GF-D8 (cell line): ENCODE measurements at regions not wholly inside any gene's neighbourhood (a gene's known extent, or its start where the extent isn't known, plus 50 kb on each side); places are given as distances from the start of the nearest gene placed in this dataset.

Source experiments
- DNase-seq: peaks from one replicate; lab custom pipeline; 2025; lab: John Stamatoyannopoulos, UW

GRCh38 chr6:113616701-113617274 is 240.4 kb upstream of the MARCKS start:
- DNase-seq, result no peak

- no peak for DNase-seq
Observed at GRCh38 chr6:113619077-113619476, 238.1 kb upstream of the MARCKS start.

GRCh38 chr6:113620386-113620785 is 236.8 kb upstream of the MARCKS start:
- DNase-seq, result no peak

- DNase-seq, result no peak
Observed at GRCh38 chr6:113622254-113622653, 234.9 kb upstream of the MARCKS start.

DNA sequence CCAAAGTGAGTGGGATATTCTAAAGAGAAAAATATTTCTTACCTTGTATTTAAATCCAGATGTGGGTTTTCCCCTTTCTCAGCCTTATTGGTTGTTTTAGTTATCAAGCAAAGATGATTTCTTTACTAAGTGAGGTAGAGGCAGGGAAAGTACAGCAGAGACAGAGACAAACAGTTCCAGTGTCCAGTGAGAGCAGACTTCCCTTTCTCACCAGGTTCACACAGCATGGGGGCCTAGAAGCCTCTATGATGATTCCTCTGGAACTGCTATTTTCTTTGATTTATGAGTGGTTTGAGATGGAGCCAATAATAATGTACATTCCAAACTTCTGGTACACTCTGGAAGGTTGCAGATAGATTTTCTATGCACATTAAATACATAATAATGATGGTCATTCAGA is 234.0 kb upstream of the MARCKS start:
- no peak for DNase-seq

GRCh38 chr6:113625850-113626249 is 231.3 kb upstream of the MARCKS start:
- DNase-seq, result no peak

DNA sequence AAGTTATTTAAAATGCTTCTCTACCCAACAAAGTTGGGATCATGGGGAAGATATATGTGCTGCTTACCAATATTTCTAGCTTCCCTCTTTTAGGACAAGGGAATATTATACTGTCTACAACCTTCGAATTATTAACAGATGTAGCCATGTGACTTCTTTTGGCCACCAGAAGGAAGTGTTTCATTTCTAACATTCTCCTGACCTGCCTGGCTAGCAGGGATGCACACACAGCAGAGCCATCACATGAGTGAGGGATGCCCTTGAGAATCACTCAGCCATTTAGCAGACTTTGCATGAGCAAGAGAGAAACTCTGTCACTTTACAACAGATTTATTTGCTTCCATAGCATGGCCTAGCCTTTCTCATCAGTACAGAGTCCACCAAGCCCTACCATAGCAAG is 230.7 kb upstream of the MARCKS start:
- no peak for DNase-seq

- no peak for DNase-seq
Observed at GRCh38 chr6:113627480-113627879, 229.7 kb upstream of the MARCKS start.

DNA sequence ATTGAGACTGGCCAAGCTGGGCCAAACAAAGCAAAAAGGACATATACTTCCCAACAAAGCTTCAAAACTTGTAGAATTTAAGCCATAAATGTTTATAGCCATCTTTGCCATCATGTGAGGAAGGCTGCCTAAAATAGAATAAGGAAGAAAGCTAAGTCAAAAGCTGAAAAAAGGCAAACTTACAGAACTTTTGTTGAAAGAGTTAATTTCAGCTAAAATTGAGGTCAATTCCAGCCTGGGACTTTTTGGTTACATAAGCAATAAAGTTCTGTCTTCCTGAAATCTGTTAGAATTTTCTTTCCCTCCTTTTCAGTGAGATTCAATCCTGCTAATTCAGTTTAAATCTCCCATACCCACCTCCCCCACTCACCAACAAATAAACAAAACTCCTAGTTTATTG is 227.9 kb upstream of the MARCKS start:
- no peak for DNase-seq

DNA sequence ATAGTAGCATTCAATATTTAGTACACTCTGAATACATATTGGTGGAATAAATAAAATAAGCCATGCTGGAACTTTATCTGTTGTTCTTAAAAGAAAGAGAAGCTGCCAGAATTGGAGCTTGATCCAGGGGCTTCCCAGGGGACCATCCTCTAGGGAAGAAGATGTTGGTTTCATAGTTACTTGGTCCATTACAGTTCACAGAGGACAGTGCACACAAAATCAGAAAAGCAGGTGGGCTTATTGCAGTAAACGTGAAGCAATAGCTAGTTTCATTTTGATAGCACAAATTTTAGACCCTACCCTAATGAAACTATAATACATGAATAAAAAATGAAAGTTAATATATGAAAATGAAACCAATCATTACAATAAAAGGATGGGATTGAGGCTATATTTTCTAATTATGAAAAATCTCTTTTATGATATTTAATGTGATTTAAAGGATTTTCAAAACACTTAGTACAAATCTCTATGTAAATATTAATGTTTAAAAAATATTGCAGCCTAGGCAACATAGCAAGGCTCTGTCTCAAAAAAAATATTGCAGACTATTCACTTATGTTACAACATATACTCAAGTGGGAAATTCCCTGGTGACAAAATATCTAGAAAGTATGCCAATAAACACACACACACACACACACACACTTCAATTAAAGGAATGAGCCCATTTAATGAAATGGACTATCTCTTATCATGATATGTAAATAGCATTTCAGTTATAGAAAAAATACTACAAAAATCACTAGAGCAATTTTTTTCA is 227.0 kb upstream of the MARCKS start:
- no peak for DNase-seq

- DNase-seq, result no peak
Observed at GRCh38 chr6:113630738-113631535, 226.2 kb upstream of the MARCKS start.

DNA sequence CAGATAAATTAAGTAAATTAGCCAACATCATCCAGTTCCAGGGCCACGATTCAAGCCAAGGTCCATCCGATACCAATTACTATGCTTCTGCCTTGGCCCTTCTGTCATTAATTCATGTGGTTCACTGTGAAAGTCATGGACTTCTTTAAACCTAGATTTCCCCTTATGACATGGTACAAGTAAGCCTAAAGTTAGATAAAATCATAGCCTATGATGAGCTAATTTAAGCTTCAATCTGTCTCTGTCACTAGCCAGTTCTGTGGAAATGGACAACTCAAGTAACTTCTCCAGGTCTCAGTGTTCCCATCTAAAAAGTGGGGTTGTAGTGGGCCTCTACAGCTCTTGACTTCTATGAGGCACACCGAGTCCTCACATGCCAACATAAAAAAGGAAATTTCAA is 225.5 kb upstream of the MARCKS start:
- DNase-seq, result no peak

GRCh38 chr6:113632220-113632864 is 224.8 kb upstream of the MARCKS start:
- DNase-seq, result no peak

DNA sequence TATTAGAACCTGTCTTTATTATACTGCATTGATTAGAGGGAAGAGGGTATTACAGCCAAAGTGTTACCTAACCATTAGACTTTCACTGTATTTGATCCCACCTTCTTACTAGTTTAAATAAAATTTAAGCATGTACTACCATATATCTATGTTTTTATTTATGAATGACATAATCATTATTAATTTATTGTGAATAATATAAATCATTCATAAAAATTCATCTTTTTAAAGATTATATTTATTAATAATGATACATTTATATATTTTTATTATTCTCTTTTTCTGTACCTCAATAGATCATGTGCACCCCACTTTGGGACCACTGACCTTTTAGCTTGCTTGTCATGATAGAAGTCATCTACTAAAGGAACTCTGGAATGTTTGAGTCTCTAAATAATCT is 223.5 kb upstream of the MARCKS start:
- DNase-seq, result no peak

DNA sequence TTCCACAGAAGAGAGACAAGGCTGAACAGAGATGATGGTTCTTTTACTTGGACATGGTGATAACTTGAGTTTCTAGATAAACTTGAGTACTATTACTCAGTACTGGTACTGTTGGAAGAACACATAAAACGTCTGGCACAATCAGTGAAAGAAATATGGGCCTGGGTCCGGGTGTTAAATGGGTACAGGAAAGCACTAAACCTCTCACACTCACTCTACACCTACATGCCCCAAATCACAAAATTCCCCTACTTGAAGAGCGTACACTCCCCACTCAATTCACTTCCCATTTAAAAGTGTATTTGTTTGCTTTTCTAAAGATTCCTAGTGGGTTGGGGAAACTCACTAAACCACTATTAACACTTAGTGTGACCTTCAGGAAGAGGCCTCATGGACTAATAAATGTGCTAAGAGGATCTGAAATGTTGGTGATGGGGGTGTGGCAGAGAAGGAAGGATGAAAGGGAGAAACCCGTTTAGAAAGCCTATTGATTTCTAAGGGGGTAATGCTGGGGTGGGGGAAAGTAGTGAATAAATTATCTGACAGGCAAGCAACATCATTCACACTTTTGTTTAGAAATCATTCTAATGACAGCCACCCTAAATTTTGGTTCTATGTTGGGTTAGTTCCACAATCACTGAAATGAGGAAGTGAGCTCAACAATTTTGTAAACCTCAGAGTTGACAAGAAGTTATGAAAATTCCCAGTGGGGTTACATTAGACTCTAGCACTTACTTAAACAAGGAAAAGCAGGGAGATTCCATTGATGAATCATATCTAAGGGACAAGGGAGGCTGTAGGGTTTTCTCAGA is 222.6 kb upstream of the MARCKS start:
- no peak for DNase-seq

- no peak for DNase-seq
Observed at GRCh38 chr6:113635222-113635986, 221.7 kb upstream of the MARCKS start.

DNA sequence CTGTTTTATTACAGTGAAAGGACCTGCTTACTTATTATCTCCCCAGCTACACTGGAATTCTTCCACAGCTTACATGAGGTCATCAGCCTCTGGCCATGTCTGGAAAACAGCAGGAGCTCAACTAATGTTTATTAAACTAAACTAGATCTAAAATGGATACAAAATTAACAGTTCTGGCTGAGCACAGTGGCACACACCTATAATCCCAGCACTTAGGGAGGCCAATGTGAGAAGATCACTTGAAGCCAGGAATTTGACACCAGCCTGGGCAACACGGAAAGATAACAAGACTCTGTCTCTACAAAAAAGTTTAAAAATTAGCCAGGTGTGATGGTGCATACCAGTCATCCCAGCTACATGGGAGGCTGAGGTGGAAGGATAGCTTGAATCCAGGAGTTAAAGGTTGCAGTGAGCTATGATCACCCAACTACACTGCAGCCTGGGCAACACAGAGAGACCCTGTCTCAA is 220.8 kb upstream of the MARCKS start:
- DNase-seq, result no peak

GRCh38 chr6:113640051-113640450 is 217.1 kb upstream of the MARCKS start:
- DNase-seq, result no peak

DNA sequence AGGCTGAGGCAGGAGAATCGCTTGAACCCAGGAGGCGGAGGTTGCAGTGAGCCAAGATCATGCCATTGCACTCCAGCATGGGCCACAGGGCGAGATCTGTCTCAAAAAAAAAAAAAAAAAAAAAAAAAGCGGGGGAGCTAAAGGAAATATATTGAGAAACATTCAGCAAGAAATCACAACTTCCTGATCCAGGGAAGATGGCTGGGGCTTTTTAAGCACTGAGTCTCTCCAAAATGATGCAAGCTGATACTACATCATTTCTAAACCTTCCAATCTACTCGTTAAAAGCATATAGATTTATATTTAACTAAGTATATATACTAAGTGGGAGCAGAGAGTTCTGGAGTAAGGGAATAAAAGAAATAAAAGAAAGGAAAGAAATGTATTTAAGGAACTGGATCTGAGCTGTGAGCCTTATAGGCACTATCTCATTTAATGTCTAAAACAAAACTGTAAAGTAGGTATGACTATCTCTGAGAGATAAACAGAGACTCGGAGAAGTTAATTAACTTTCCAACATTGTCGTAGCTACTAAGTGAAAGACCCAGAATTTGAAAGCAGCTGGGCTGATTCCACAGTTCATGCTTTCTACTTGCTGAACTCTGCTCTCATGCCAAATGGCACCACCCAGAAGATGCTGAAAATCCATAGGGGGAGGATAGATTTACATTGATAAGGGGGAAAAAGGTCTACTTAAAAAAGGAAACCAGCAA is 215.0 kb upstream of the MARCKS start:
- no peak for DNase-seq

- no peak for DNase-seq
Observed at GRCh38 chr6:113642714-113643406, 214.3 kb upstream of the MARCKS start.
